Stomach (tissue), 8 donors: ENCODE measurements at regions not wholly inside any gene's neighbourhood (a gene's known extent, or its start where the extent isn't known, plus 50 kb on each side); places are given as distances from the start of the nearest gene placed in this dataset.
A peak's percentile ranks its signal among the peaks of the same experiment; 100 is the strongest.

ENCODE experiments used
- DNase-seq, 2 donors: peaks; one replicate each; pipeline versions ENCODE4 v3.0.0 to v3.0.0-alpha.2; 2013 to 2019
- H3K27ac ChIP-seq, 5 donors: fragments of 200-600 bp in 4 of 5; sonication (generic) in 4 of 5; one replicate each; pipeline ENCODE4 v1.5.1; 2013 to 2019; ENCODE audit warnings: mild to moderate bottlenecking in 1 of 5, moderate library complexity in 1 of 5
- H3K27me3 ChIP-seq, 3 donors: fragments of 200-600 bp; sonication (generic); one replicate each; pipeline ENCODE4 v1.5.1; 2017 to 2019; ENCODE audit warnings: mixed run types in 1 of 3
- H3K36me3 ChIP-seq, 4 donors: fragments of 200-600 bp; sonication (generic); 1 replicate in 3 of 4; 2 replicates in 1 of 4; pipeline ENCODE4 v1.5.1; 2016 to 2019
- H3K4me1 ChIP-seq, 4 donors: fragments of 200-600 bp; sonication (generic); one replicate each; pipeline ENCODE4 v1.5.1; 2016 to 2019
- H3K4me3 ChIP-seq, 4 donors: fragments of 200-600 bp; sonication (generic) in 3 of 4; one replicate each; pipeline ENCODE4 v1.5.1; 2016 to 2019; ENCODE audit warnings: mild to moderate bottlenecking in 1 of 4
- H3K9me3 ChIP-seq, 4 donors: fragments of 200-600 bp; sonication (generic); one replicate each; pipeline ENCODE4 v1.5.1; 2016 to 2019
- CTCF ChIP-seq, 7 experiments: fragments of 450-650 bp in 4 of 7; fragments of 200-600 bp in 3 of 7; sonication (generic) in 3 of 7; IDR thresholded peaks; one replicate each; pipeline ENCODE4 v1.5.1; 2016 to 2019; ENCODE audit warnings: antibody characterized with exemption in 7 of 7, control low read depth in 2 of 7, mild to moderate bottlenecking in 1 of 7
- EP300 ChIP-seq: sonication (generic); formaldehyde crosslinking; IDR thresholded peaks from one replicate; pipeline ENCODE4 v1.6.1; 2017; ENCODE audit warnings: antibody characterized with exemption
- POLR2A ChIP-seq, 4 donors: fragments of 450-650 bp; IDR thresholded peaks; one replicate each; pipeline ENCODE4 v1.6.1; 2016; ENCODE audit warnings: antibody characterized with exemption in 4 of 4, control low read depth in 2 of 4, mild to moderate bottlenecking in 1 of 4, moderate library complexity in 1 of 4
- POLR2AphosphoS5 ChIP-seq, 3 donors: sonication (generic); formaldehyde crosslinking; IDR thresholded peaks; one replicate each; pipeline ENCODE4 v1.6.1; 2016; ENCODE audit warnings: antibody characterized with exemption in 3 of 3
- WGBS, 5 donors: extraction: QIAGEN DNeasy Blood & Tissue Kit in 3 of 5; methylation state at CpG; one replicate each; pipeline versions ENCODE4 v1.1.5 to v1.1.7; 2013 to 2018; 5-methylcytosine and 5-hydroxymethylcytosine counted together
- intact Hi-C: fragments of 100-400 bp; cut with DNase I; formaldehyde crosslinking; loops from one replicate; pipeline ENCODE4 v1.15.1; 2023; ENCODE audit warnings: low total_unique reads
- donor health status: healthy with polysubstance abuse.
- donor health status: Bipolar disorder and iron deficiency.
- donor health status: healthy.

- intact Hi-C loops, result no loop called here
- Histone ChIP-seq H3K4me1 (no peaks in the 10 kb centered on the region), H3K36me3 (no peaks in the 10 kb centered on the region), H3K27ac (no peak overlapping the region), H3K27me3 (no peaks in the 10 kb centered on the region), H3K4me3 (no peak overlapping the region), H3K9me3 (no peaks in the 10 kb centered on the region)
- 65 to 89% (median 79%) methylated on average over 1 of the region's 1 CpG for WGBS, 5 donors
- TF ChIP-seq EP300 (no peak), POLR2AphosphoS5 (IDR thresholded peaks at IDR 0.05) (no peak), CTCF (IDR thresholded peaks at IDR 0.05) (no peak), POLR2A (IDR thresholded peaks at IDR 0.05) (no peak)
- no peak for DNase-seq
Measured at GRCh38 chr18:55868909-55869308, 280.9 kb upstream of the TCF4 start.

- H3K9me3 ChIP-seq, result no peaks in the 10 kb centered on the region
- H3K4me3 ChIP-seq, result no peak overlapping the region
- no peak for DNase-seq
- H3K27me3 ChIP-seq, result no peaks in the 10 kb centered on the region
- no peak overlapping the region for H3K27ac ChIP-seq
- H3K4me1 ChIP-seq, result no peaks in the 10 kb centered on the region
- intact Hi-C loops, result no loop called here
- WGBS, 5 donors, result 86 to 93% (median 91%) methylated on average over 7 of the region's 7 CpGs
- no peaks in the 10 kb centered on the region for H3K36me3 ChIP-seq
- TF ChIP-seq POLR2AphosphoS5 (IDR thresholded peaks at IDR 0.05) (no peak), CTCF (IDR thresholded peaks at IDR 0.05) (no peak), EP300 (no peak), POLR2A (IDR thresholded peaks at IDR 0.05) (no peak)
Measured at GRCh38 chr18:55866886-55867285, 278.9 kb upstream of the TCF4 start.

- Histone ChIP-seq H3K36me3 (no peaks in the 10 kb centered on the region), H3K27me3 (no peaks in the 10 kb centered on the region), H3K9me3 (no peaks in the 10 kb centered on the region), H3K27ac (no peak overlapping the region), H3K4me3 (no peak overlapping the region), H3K4me1 (no peaks in the 10 kb centered on the region)
- 59 to 70% (median 63%) methylated on average over 7 of the region's 7 CpGs for WGBS, 5 donors
- intact Hi-C loops, result no loop called here
- no peak for TF ChIP-seq POLR2AphosphoS5 (IDR thresholded peaks at IDR 0.05)
- no peak for TF ChIP-seq CTCF (IDR thresholded peaks at IDR 0.05)
- no peak for TF ChIP-seq POLR2A (IDR thresholded peaks at IDR 0.05)
- no peak for TF ChIP-seq EP300
- no peak for DNase-seq
Measured at GRCh38 chr18:55866006-55866405, 278.0 kb upstream of the TCF4 start.

- H3K27me3 ChIP-seq, result no peaks in the 10 kb centered on the region
- H3K27ac ChIP-seq, result peak overlapping the region in 1 of 5 donors; percentile 22
- TF ChIP-seq POLR2AphosphoS5 (IDR thresholded peaks at IDR 0.05) (no peak), EP300 (no peak), CTCF (IDR thresholded peaks at IDR 0.05) (no peak), POLR2A (IDR thresholded peaks at IDR 0.05) (no peak)
- no peaks in the 10 kb centered on the region for H3K4me1 ChIP-seq
- whole genome bisulfite sequencing, 5 donors, result 3 to 56% (median 48%) methylated on average over 1 of the region's 1 CpG
- DNase-seq, result no peak
- intact Hi-C loops, result no loop called here
- no peaks in the 10 kb centered on the region for H3K36me3 ChIP-seq
- H3K4me3 ChIP-seq, result no peak overlapping the region
- H3K9me3 ChIP-seq, result no peaks in the 10 kb centered on the region
Measured at GRCh38 chr18:55864281-55864680, 276.3 kb upstream of the TCF4 start.
